ENCODE measurements at regions not wholly inside any gene's neighbourhood (a gene's known extent, or its start where the extent isn't known, plus 50 kb on each side); places are given as distances from the start of the nearest gene placed in this dataset.

DNA sequence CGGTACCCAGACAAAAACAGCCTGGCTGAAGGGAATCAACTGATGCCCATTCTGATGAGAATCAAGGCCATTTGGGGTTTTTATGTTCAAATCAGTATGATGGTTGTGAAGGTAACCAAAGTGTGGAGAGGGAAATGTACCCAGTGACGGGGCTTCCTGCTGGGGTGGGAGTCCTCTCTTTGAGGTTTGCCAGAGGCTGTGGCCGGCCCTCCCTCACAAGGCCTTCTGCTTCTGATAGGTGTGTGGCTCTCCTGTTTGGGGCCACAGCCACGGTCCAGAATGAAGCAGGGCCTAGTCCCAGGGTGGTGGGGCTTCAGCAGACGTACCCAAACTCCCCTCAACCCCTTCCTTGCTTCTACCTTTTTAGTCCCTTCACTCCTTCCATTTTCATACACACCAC is 86.7 kb upstream of the NAA20 start:
- DNase-seq, result no peak

DNA sequence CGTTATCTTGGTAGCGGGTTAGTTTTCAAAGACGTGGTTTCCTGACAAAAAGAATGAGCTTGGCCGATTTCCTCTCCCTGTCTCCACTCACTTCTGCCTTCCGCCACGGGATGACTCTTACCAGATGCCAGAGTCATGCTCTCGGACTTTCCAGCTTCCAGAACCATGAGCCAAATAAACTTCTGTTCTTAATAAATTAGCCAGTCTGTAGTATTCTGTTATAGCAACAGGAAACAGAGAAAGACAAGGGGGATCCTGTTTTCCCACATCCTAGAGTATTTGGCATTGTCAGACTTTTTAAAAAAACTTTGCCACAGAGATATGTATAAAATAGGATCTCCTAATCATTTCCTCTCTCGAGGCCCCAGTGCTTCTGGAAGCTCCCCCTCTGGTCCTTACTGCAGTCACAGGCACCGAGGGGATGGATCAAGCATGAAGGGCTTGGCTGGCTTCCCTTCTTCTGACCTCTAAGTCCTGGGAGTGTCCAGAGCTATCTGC is 84.9 kb upstream of the NAA20 start:
- peak; percentile 90 for DNase-seq

DNA sequence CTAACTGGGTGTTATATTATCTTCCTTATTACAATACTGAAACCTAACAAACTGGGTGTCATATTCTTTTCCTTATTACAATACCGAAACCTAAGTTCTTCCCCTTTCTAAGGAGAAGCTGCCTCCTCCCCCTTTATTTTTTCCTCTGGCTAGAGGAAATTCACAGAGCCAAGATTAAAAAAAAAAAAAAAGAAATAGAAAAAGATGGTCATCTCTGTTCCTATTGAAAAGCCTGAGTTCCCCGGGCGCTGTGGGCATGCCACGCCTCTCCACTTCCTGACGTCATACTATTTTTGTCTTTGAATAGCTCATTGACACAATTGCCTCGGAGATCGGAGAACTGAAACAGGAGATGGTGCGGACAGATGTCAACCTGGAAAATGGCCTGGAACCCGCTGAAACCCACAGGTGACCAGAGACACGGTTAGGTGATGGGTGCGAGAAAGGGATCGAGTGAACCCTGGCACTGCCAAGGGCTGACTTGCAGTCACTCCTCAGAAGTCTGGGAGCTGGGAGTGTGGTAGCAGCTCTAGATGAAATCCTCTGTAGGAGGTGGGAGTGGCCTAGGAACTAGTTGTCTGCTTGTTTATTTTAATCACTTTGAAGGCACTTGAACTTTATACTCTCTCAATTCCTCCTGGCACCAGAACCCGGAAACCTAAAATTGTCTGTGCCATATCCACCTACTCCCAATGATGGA is 82.2 kb upstream of the NAA20 start:
- DNase-seq, result no peak

GRCh38 chr20:19935842-19936241 is 81.3 kb upstream of the NAA20 start:
- no peak for DNase-seq

DNA sequence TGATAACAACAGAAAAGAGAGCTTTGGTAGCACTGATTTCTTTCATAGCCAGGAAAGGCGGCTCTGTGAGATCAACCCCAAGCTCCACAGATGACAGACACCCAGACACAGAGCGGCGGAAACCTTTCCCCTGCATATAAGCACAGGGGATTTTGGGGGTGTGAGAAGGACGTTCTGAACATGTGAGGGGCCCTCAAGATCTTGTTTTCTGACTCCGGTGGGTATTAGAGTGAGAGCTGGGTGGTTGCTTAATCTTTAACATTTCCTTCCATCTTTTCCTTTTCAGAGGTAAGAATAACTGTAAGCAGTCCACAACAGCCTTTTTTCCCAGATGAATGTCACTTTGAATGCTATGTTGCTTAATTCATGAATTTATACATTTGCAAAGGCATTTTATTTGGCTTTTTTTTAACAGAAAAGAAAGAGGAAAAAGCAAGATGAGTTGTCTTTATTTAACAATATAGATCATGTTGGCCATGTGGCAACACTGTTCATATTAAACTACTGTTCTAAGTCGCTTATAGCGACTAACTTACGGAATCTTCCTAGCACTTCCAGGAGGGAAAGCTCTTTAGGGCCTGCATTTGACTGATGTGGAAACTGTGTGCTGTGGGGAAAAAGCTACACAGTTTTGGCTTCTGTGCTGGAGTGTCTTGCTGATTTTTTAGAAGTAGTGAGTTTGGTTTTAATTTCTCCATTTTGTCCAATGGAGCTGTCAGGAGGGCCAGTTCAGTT is 80.5 kb upstream of the NAA20 start:
- DNase-seq, result no peak

DNA sequence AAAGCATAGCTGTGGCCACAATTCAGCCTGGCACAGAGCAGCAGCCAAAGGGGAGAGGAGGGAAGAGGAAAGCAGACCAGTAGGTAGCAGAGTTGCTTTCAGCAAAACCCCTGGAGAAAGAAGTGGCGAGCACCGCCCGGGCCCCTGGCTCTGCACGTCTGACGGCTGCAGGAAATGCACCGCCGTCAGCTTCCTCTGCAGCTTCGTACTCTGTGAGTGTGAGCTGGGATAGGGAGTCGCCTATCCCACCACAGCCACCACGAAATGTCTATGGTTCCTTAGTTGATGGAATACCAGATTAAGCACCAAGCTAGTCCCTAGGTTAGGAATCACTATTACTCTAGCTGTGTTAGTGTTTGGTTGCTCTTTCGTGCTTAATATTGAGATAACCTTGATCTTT is 79.9 kb upstream of the NAA20 start:
- no peak for DNase-seq

GRCh38 chr20:19937651-19938420 is 79.3 kb upstream of the NAA20 start:
- DNase-seq, result no peak

DNA sequence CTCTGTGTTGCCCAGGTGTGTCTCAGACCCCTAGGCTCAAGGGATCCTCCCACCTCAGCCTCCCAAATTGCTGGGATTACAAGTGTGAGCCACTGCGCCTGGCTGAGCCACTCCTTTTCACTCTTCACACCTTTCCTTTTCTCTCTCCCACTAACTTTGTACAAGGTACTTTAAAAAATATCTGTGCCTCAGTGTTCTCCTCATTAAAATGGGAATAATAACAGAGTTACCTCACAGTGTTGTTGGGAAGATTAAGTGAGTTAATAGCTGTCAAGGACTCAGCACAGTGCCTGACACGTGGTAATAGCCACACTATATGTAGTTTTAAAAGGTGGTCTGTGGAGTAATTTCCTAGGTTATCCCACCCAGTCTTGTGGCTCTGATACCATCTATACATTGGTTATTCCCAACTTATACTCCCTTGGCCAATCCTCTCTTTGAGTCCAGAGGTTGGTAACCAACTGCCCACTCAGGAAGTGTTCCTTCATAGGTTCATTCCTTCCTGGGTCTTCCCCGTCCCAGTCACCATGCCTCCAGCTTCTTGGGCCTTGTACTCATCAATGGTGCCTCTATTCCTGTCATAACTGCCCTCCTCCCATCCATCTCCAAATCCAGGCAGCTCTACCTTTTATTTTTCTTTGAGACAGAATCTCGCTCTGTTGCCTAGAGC is 78.6 kb upstream of the NAA20 start:
- DNase-seq, result no peak

- no peak for DNase-seq
Measured at GRCh38 chr20:19940988-19941460, 76.1 kb upstream of the NAA20 start.

- DNase-seq, result no peak
Measured at GRCh38 chr20:19942611-19943010, 74.6 kb upstream of the NAA20 start.

DNA sequence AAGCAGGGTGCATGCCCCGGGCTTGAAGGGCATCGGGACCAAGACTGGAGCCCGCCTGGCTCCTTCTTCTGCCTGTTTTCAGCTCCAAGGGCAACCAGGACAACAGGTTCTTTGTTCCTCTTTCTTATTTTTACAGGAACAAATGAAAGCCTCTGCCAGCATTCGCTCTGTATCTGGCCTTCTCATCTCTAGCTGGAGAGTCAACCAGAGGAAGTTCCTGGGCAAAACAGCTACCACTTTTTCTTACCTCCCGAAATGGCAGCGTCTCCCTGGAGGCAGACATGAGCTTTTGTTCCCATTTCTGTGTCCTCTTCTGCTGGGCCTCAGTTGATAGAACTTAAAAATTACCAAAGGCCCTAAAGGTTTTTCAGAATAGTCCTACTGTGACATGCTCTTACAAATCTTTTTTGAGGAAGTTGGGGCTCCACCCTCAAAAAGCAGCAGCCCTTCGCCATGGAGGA is 74.1 kb upstream of the NAA20 start:
- DNase-seq, result no peak

DNA sequence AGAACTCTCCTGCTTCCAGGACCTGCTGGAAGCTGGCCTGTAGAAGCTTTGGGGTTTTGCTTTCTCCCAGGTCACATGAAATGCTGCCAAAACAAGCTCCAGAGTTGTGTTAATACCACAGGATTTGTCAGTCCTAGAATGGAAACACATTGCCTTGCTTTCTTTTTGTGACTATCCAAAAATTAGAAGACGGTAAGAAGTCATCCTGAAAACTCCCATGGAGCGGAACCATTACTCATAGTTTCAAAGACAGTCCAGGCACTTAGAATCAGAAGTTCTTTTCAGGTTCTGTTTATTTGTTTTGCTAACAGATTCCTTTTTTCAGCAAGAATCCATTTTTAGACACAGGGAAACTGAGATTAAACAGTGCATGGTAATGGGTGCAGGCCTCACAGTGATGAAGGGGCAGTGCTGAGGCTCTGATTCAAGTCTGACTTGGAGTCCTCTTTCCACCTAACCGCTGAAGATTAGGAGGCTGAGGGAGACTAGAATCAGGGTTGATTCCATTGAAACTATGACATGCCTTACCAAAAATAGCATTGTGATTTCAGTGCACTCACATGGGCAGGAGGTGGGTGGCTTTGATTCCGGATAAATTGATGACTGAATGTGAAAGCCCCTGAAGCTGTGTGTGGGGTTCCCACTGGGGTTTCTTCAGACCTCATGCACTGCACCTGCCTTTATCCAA is 72.2 kb upstream of the NAA20 start:
- peak; percentile 28 for DNase-seq

DNA sequence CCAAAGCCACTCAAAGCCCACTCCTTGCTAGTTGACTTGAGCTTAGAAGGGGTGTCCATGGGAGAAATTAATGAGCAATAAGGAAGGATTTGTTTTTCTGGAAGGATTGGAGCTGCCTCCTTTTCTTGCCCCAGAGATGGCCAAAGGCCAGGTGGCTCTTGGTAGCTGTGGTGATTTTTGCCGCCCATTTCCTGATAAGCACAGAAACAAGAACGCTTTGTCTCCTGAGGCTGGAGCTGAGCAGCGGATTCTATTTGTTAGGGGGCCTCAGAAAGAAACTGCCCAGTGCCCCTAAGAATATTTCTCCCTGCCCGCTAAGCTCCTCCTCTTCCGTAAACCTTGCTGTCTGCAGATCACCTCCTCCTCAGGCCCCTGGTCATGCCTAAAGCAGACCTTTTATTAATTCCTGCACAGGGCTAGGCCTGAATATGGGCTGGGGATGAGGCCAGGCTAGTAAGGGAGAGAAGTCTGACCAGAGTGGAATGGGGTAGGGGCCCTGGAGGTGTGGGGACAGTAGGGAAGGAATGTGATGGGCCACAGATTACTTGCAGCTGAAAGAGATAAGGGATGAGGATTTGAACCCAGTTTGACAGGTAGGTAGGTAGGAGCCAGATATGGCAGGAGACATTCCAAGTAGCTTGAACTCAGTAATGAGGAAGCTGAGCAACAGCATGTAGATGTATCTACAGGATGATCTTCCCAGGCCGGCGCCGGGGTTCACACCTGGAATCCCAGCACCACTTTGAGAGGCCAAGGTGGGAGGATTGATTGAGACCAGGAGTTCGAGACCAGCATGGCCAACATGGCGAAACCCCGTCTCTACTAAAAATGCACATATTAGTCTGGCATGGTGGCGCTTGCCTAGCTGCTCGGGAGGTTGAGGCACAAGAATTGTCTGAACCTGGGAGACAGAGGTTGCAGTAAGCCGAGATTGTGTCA is 71.2 kb upstream of the NAA20 start:
- no peak for DNase-seq

GRCh38 chr20:19947611-19948264 is 69.4 kb upstream of the NAA20 start:
- peak; percentile 79 for DNase-seq

DNA sequence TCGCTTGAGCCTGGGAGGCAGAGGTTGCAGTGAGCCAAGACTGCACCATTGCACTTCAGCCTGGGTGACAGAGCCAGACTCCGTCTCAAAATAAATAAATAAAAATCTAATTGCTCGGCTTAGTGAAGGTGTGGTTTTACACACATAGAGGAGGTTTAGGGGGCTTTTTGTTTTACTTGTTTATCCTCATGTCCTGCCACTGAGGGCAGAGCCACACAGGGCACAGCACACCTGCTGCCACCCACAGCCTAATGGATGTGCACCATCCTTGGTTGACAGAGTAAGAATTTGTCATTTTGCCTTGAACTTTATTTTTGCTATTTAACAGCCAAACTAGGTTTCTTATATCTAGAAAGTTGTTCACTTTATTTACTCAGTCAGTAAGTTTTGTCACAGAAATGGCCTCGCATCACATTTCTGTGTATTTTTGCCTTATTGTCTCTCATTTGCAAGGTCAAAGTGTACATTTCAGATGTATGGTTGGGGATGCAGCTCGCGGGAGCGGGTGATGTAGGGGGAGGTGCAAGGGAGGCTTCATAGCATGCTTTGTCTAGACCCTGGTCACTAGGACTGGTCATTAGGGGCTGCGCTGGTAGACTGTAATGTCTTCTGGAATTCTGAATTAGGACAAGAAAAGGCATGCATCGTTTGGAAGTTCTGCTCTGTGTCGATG is 67.8 kb upstream of the NAA20 start:
- DNase-seq, result no peak

- no peak for DNase-seq
Measured at GRCh38 chr20:19950042-19950441, 67.1 kb upstream of the NAA20 start.

DNA sequence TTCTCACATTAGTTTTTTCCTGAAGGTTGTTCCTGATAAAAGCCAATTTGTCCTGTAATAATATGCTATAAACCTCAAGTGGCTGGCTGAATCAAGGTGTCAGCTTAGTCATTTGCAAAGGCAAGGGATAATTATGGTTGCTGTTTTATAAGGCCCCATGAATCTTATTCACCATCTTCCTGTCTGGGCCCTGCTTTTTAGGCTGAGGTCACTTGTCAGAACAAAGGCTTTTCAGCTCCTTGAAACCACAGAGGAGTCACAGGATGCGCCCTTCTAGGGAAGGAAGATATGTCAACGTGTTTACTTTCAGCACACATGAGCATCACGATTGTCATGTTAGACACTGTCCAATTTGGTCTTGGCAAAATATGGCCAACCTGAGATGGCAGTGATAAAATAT is 64.8 kb upstream of the NAA20 start:
- no peak for DNase-seq

GRCh38 chr20:19953606-19954005 is 63.6 kb upstream of the NAA20 start:
- DNase-seq, result no peak

DNA sequence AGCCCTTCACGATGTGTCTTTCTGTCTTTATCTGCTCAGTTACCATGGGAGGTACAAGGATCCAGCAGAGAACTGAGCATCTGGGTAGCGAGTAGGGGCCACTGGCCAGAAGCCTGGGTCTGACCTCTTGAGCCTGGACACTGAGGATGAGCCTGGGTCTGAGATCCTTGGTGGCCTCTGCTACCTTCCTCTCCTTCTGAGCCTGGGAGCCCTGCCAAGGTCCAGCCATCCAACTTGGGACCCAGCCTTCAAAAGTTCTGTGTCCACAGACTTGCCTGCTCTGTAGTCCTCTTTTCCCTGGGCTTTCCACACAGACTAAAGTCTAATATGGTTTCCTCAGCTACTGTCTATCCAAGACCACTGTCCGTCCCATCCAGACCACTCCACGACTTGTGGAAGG is 60.2 kb upstream of the NAA20 start:
- no peak for DNase-seq

GRCh38 chr20:19958219-19958618 is 58.9 kb upstream of the NAA20 start:
- DNase-seq, result no peak

Measured in fibroblast of upper back skin (primary cell).